H9 (cell line): ENCODE measurements at regions not wholly inside any gene's neighbourhood (a gene's known extent, or its start where the extent isn't known, plus 50 kb on each side); places are given as distances from the start of the nearest gene placed in this dataset.

ENCODE experiments used
- DNase-seq: peaks from one replicate; pipeline ENCODE4 v3.0.0-alpha.2; 2017
- H2AFZ ChIP-seq: one replicate; pipeline ENCODE4 v1.6.1; 2013; ENCODE audit warnings: mild to moderate bottlenecking, low read length, control low read depth, moderate library complexity
- H2AK5ac ChIP-seq: 2 replicates; pipeline ENCODE4 v1.6.1; 2013; ENCODE audit warnings: low read length, control low read depth, mixed read lengths; ENCODE audit not compliant: insufficient read length
- H2BK120ac ChIP-seq: one replicate; pipeline ENCODE4 v1.6.1; 2013; ENCODE audit warnings: low read depth, mild to moderate bottlenecking, low read length, control low read depth, inconsistent platforms; ENCODE audit not compliant: poor library complexity, severe bottlenecking
- H2BK12ac ChIP-seq: 2 replicates; pipeline ENCODE4 v1.6.1; 2013; ENCODE audit warnings: low read length, control low read depth, mixed read lengths, low read depth; ENCODE audit not compliant: insufficient read length
- H2BK15ac ChIP-seq: 2 replicates; pipeline ENCODE4 v1.6.1; 2013; ENCODE audit warnings: low read depth, low read length, control low read depth
- H2BK20ac ChIP-seq: one replicate; pipeline ENCODE4 v1.6.1; 2013; ENCODE audit warnings: low read depth, mild to moderate bottlenecking, low read length, control low read depth, inconsistent platforms; ENCODE audit not compliant: poor library complexity, severe bottlenecking
- H2BK5ac ChIP-seq: 2 replicates; pipeline ENCODE4 v1.6.1; 2013; ENCODE audit warnings: low read length, control low read depth, mixed read lengths; ENCODE audit not compliant: insufficient read length
- H3K14ac ChIP-seq: 2 replicates; pipeline ENCODE4 v1.6.1; 2013; ENCODE audit warnings: low read length, control low read depth; ENCODE audit not compliant: insufficient read depth
- H3K18ac ChIP-seq: 2 replicates; pipeline ENCODE4 v1.6.1; 2013; ENCODE audit warnings: low read depth, mild to moderate bottlenecking, mixed read lengths, low read length, control low read depth; ENCODE audit not compliant: insufficient read length
- H3K23ac ChIP-seq: 2 replicates; pipeline ENCODE4 v1.6.1; 2013; ENCODE audit warnings: low read length, control low read depth, mixed read lengths, low read depth; ENCODE audit not compliant: insufficient read length
- H3K23me2 ChIP-seq: 2 replicates; pipeline ENCODE4 v1.6.1; 2013; ENCODE audit warnings: low read depth, mild to moderate bottlenecking, mixed read lengths, low read length, control low read depth; ENCODE audit not compliant: insufficient read length, poor library complexity, severe bottlenecking
- H3K27ac ChIP-seq: 2 replicates; pipeline ENCODE4 v1.5.1; 2013; ENCODE audit warnings: low read length, control low read depth, mixed read lengths, low read depth; ENCODE audit not compliant: insufficient read length
- H3K27me3 ChIP-seq: 2 replicates; pipeline ENCODE4 v1.6.1; 2013; ENCODE audit warnings: low read length, control low read depth, inconsistent platforms; ENCODE audit not compliant: insufficient read depth
- H3K4ac ChIP-seq: 2 replicates; pipeline ENCODE4 v1.6.1; 2013; ENCODE audit warnings: low read depth, mild to moderate bottlenecking, control low read depth, inconsistent platforms, low read length, moderate library complexity
- H3K4me1 ChIP-seq: 2 replicates; pipeline ENCODE4 v1.6.1; 2013; ENCODE audit warnings: low read length, control low read depth, inconsistent platforms; ENCODE audit not compliant: insufficient read depth
- H3K4me2 ChIP-seq: 2 replicates; pipeline ENCODE4 v1.6.1; 2013; ENCODE audit warnings: low read length, control low read depth, mixed read lengths; ENCODE audit not compliant: insufficient read length, insufficient read depth
- H3K56ac ChIP-seq: 2 replicates; pipeline ENCODE4 v1.6.1; 2013; ENCODE audit warnings: low read depth, mild to moderate bottlenecking, mixed read lengths, low read length, control low read depth; ENCODE audit not compliant: insufficient read length
- H3K79me1 ChIP-seq: 2 replicates; pipeline ENCODE4 v1.6.1; 2013; ENCODE audit warnings: low read depth, mild to moderate bottlenecking, moderate library complexity, low read length, control low read depth, inconsistent platforms; ENCODE audit not compliant: insufficient read depth, poor library complexity, severe bottlenecking
- H3K79me2 ChIP-seq: 2 replicates; pipeline ENCODE4 v1.6.1; 2013; ENCODE audit warnings: low read length, control low read depth, inconsistent platforms; ENCODE audit not compliant: insufficient read depth
- H3K9ac ChIP-seq: 2 replicates; pipeline ENCODE4 v1.6.1; 2013; ENCODE audit warnings: low read length, control low read depth, mixed read lengths; ENCODE audit not compliant: insufficient read length; ENCODE audit errors: extremely low read depth
- H3K9me3 ChIP-seq: one replicate; pipeline ENCODE4 v1.6.1; 2013; ENCODE audit warnings: low read depth, low read length, inconsistent platforms; ENCODE audit not compliant: control insufficient read depth
- H3T11ph ChIP-seq: one replicate; pipeline ENCODE4 v1.6.1; 2013; ENCODE audit warnings: mild to moderate bottlenecking, low read length, control low read depth, inconsistent platforms
- H4K20me1 ChIP-seq: one replicate; pipeline ENCODE4 v1.6.1; 2013; ENCODE audit not compliant: control insufficient read depth, insufficient read length, insufficient read depth
- H4K5ac ChIP-seq: 2 replicates; pipeline ENCODE4 v1.6.1; 2013; ENCODE audit warnings: low read depth, mild to moderate bottlenecking, mixed read lengths, low read length, control low read depth; ENCODE audit not compliant: insufficient read length
- H4K8ac ChIP-seq: replicated peaks from 2 replicates; pipeline ENCODE4 v1.6.1; 2013; ENCODE audit warnings: low read length, control low read depth, mixed read lengths, low read depth; ENCODE audit not compliant: insufficient read length
- H4K91ac ChIP-seq: 2 replicates; pipeline ENCODE4 v1.6.1; 2013; ENCODE audit warnings: low read depth, mild to moderate bottlenecking, moderate library complexity, mixed read lengths, low read length, control low read depth; ENCODE audit not compliant: insufficient read length
- H3K27ac Mint-ChIP-seq, 3 experiments: 2 replicates in 2 of 3; 3 replicates in 1 of 3; pipeline ENCODE4 v1.8.0; 2020 to 2021; ENCODE audit warnings: mixed read lengths in 3 of 3, mild to moderate bottlenecking in 1 of 3, moderate library complexity in 1 of 3
- H3K27me3 Mint-ChIP-seq: 2 replicates; pipeline ENCODE4 v1.8.0; 2021; ENCODE audit warnings: low read depth, mild to moderate bottlenecking, moderate library complexity, mixed read lengths
- H3K36me3 Mint-ChIP-seq, 3 experiments: 2 replicates in 2 of 3; 3 replicates in 1 of 3; pipeline ENCODE4 v1.8.0; 2020 to 2021; ENCODE audit warnings: low read depth in 3 of 3, mixed read lengths in 3 of 3; ENCODE audit not compliant: insufficient read depth in 1 of 3
- H3K4me1 Mint-ChIP-seq, 2 experiments: 2 replicates each; pipeline ENCODE4 v1.8.0; 2020; ENCODE audit warnings: mixed read lengths in 2 of 2
- H3K4me3 Mint-ChIP-seq, 2 experiments: 2 replicates in 1 of 2; 3 replicates in 1 of 2; pipeline ENCODE4 v1.8.0; 2020 to 2021; ENCODE audit warnings: mild to moderate bottlenecking in 2 of 2, mixed read lengths in 2 of 2, moderate library complexity in 1 of 2
- H3K9me3 Mint-ChIP-seq, 2 experiments: 2 replicates in 1 of 2; 3 replicates in 1 of 2; pipeline ENCODE4 v1.8.0; 2020; ENCODE audit warnings: mild to moderate bottlenecking in 2 of 2, mixed read lengths in 2 of 2, moderate library complexity in 1 of 2
- WGBS: extraction: QIAGEN DNeasy Blood & Tissue Kit; methylation state at CpG from one replicate; pipeline ENCODE4 v1.1.7; 2013; ENCODE audit warnings: missing lambda C conversion rate, low lambda C conversion rate, mixed read lengths; ENCODE audit not compliant: insufficient read length; ENCODE audit errors: extremely low coverage; 5-methylcytosine and 5-hydroxymethylcytosine counted together
- TF ChIP-seq, protein P1 (sequence below): fragments of 200-600 bp; sonication (generic); conservative IDR thresholded peaks from 3 replicates; pipeline ENCODE4 v1.8.0; 2021; ENCODE audit warnings: antibody characterized with exemption, mild to moderate bottlenecking

DNA sequence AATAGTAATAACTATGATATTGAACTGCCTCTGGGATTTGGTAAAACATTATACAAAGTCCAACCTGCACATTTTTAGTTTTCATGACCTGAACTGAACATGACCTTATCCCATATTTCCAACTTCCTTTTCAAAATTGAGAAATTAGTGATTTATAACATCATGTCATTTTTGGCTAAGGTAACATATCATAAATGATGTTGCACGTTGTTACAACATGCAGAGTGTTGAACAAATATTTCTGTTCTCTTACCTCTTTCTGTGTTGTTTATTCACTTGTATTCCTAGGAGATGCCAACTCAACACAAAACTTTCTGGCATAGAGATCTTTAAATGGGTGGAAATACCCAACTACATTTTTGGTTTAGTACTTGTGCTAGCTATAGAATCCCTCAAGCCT, 496.0 kb downstream of the SLC6A15 start:
- H3K36me3 Mint-ChIP-seq, result no peaks in the 10 kb centered on the region
- Histone ChIP-seq H3K79me1 (no peaks in the 10 kb centered on the region), H4K91ac (no peak overlapping the region), H4K8ac (no peak overlapping the region), H3K27me3 (no peaks in the 10 kb centered on the region), H2BK15ac (no peak overlapping the region), H2BK12ac (no peak overlapping the region), H2AFZ (no peak overlapping the region), H3K23ac (no peak overlapping the region), H3K4ac (no peak overlapping the region), H3K79me2 (no peaks in the 10 kb centered on the region), H3T11ph (no peak overlapping the region), H3K23me2 (no peaks in the 10 kb centered on the region), H2BK120ac (no peak overlapping the region), H2BK20ac (no peak overlapping the region), H3K9me3 (no peaks in the 10 kb centered on the region), H4K5ac (no peak overlapping the region), H3K4me2 (no peak overlapping the region), H3K9ac (no peak overlapping the region), H3K18ac (no peak overlapping the region), H3K4me1 (no peaks in the 10 kb centered on the region), H3K27ac (no peak overlapping the region), H4K20me1 (no peaks in the 10 kb centered on the region), H2BK5ac (no peak overlapping the region), H2AK5ac (no peak overlapping the region), H3K14ac (no peak overlapping the region), H3K56ac (no peak overlapping the region)
- no peak for DNase-seq
- no CpG with 5 or more reads among the region's 1 CpG for WGBS
- no peak overlapping the region for H3K4me3 Mint-ChIP-seq
- H3K27me3 Mint-ChIP-seq, result no peaks in the 10 kb centered on the region
- no peaks in the 10 kb centered on the region for H3K9me3 Mint-ChIP-seq
- H3K4me1 Mint-ChIP-seq, result no peaks in the 10 kb centered on the region
- no peak overlapping the region for H3K27ac Mint-ChIP-seq
- TF ChIP-seq, protein P1, sequence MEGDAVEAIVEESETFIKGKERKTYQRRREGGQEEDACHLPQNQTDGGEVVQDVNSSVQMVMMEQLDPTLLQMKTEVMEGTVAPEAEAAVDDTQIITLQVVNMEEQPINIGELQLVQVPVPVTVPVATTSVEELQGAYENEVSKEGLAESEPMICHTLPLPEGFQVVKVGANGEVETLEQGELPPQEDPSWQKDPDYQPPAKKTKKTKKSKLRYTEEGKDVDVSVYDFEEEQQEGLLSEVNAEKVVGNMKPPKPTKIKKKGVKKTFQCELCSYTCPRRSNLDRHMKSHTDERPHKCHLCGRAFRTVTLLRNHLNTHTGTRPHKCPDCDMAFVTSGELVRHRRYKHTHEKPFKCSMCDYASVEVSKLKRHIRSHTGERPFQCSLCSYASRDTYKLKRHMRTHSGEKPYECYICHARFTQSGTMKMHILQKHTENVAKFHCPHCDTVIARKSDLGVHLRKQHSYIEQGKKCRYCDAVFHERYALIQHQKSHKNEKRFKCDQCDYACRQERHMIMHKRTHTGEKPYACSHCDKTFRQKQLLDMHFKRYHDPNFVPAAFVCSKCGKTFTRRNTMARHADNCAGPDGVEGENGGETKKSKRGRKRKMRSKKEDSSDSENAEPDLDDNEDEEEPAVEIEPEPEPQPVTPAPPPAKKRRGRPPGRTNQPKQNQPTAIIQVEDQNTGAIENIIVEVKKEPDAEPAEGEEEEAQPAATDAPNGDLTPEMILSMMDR, result no peak
